SK-N-SH (cell line): ENCODE measurements at regions not wholly inside any gene's neighbourhood (a gene's known extent, or its start where the extent isn't known, plus 50 kb on each side); places are given as distances from the start of the nearest gene placed in this dataset.

ENCODE experiments used
- CTCF ChIA-PET: fragments of 300-600, 350-600 bp; formaldehyde crosslinking; extraction: SDS; loops from one replicate; lab custom pipeline; 2021; lab: Yijun Ruan, JAX
- POLR2A ChIA-PET: fragments of 350-600 bp; sonication (Branson Sonifier 250); formaldehyde crosslinking; extraction: SDS; loops from one replicate; lab custom pipeline; 2020; ENCODE audit warnings: antibody characterized with exemption, inconsistent platforms; lab: Yijun Ruan, JAX
- DNase-seq: peaks from one replicate; pipeline ENCODE4 v3.0.0; 2012
- H2AFZ ChIP-seq: fragments of 200-600 bp; sonication (generic); 2 replicates; pipeline ENCODE4 v1.8.1; 2016; ENCODE audit warnings: antibody characterized with exemption, mild to moderate bottlenecking, low read depth
- H3F3A ChIP-seq: fragments of 200-600 bp; sonication (generic); replicated peaks from 2 replicates; pipeline ENCODE3; 2016; ENCODE audit warnings: antibody characterized with exemption, mild to moderate bottlenecking; ENCODE audit not compliant: insufficient read depth
- H3K27ac ChIP-seq, 2 experiments: fragments of 200-500 bp in 1 of 2; fragments of 200-600 bp in 1 of 2; sonication (Bioruptor generic) in 1 of 2; sonication (generic), shearing (Covaris generic) in 1 of 2; 2 replicates each; pipeline versions ENCODE4 v1.5.1 to v1.6.1; 2014 to 2016; ENCODE audit warnings: low read depth in 2 of 2, inconsistent platforms in 1 of 2, low read length in 1 of 2, mild to moderate bottlenecking in 1 of 2, mixed read lengths in 1 of 2
- H3K27me3 ChIP-seq: fragments of 200-600 bp; sonication (generic), shearing (Covaris generic); 2 replicates; pipeline ENCODE4 v1.6.1; 2016; ENCODE audit warnings: mixed run types; ENCODE audit not compliant: insufficient read depth
- H3K36me3 ChIP-seq, 2 experiments: fragments of 200-500 bp in 1 of 2; fragments of 200-600 bp in 1 of 2; sonication (Bioruptor generic) in 1 of 2; sonication (generic) in 1 of 2; replicated peaks in 1 of 2; 2 replicates each; pipeline versions ENCODE3 to v1.5.1; 2014 to 2016; ENCODE audit warnings: low read length in 1 of 2, mild to moderate bottlenecking in 1 of 2; ENCODE audit not compliant: insufficient read depth in 2 of 2, control insufficient read depth in 1 of 2
- H3K4me1 ChIP-seq, 2 experiments: fragments of 200-500 bp in 1 of 2; fragments of 200-600 bp in 1 of 2; sonication (Bioruptor generic) in 1 of 2; sonication (generic), shearing (Covaris generic) in 1 of 2; 2 replicates each; pipeline versions ENCODE4 v1.5.1 to v1.6.1; 2014 to 2016; ENCODE audit warnings: low read depth in 1 of 2, low read length in 1 of 2, mixed run types in 1 of 2; ENCODE audit not compliant: insufficient read depth in 2 of 2, control insufficient read depth in 1 of 2
- H3K4me2 ChIP-seq: fragments of 200-600 bp; sonication (generic), shearing (Covaris generic); 2 replicates; pipeline ENCODE4 v1.6.1; 2017; ENCODE audit warnings: mixed run types
- H3K4me3 ChIP-seq, 2 experiments: fragments of 200-500 bp in 1 of 2; fragments of 200-600 bp in 1 of 2; sonication (Bioruptor generic) in 1 of 2; sonication (generic), shearing (Covaris generic) in 1 of 2; 2 replicates each; pipeline versions ENCODE4 v1.5.1 to v1.8.1; 2014 to 2016; ENCODE audit warnings: low read depth in 2 of 2, inconsistent platforms in 1 of 2, low read length in 1 of 2, mild to moderate bottlenecking in 1 of 2, mixed read lengths in 1 of 2, moderate library complexity in 1 of 2
- H3K79me2 ChIP-seq: fragments of 200-600 bp; sonication (generic); 2 replicates; pipeline ENCODE4 v1.8.1; 2017; ENCODE audit warnings: mild to moderate bottlenecking; ENCODE audit not compliant: insufficient read depth
- H3K9ac ChIP-seq: fragments of 200-600 bp; sonication (generic); 2 replicates; pipeline ENCODE4 v1.6.1; 2017; ENCODE audit warnings: mixed run types
- H3K9me2 ChIP-seq: fragments of 200-600 bp; sonication (generic); 2 replicates; pipeline ENCODE4 v1.6.1; 2017; ENCODE audit warnings: mixed run types
- H3K9me3 ChIP-seq: fragments of 200-600 bp; sonication (generic); 2 replicates; pipeline ENCODE4 v1.6.1; 2017; ENCODE audit warnings: mixed run types, mild to moderate bottlenecking, moderate library complexity
- H4K20me1 ChIP-seq: fragments of 200-600 bp; sonication (generic); 2 replicates; pipeline ENCODE4 v1.6.1; 2017; ENCODE audit warnings: mild to moderate bottlenecking, mixed run types; ENCODE audit not compliant: insufficient read depth
- ELF1 ChIP-seq: IDR thresholded peaks from 2 replicates; pipeline ENCODE4 v1.4.0; 2012
- EP300 ChIP-seq, 2 experiments: IDR thresholded peaks; 2 replicates each; pipeline versions ENCODE4 v1.4.0 to v1.6.1; 2012; ENCODE audit warnings: borderline replicate concordance in 1 of 2, low read depth in 1 of 2, low read length in 1 of 2
- FOSL2 ChIP-seq: IDR thresholded peaks from 2 replicates; pipeline ENCODE4 v1.4.0; 2012; ENCODE audit warnings: low read depth, mild to moderate bottlenecking, moderate library complexity, borderline replicate concordance
- FOXM1 ChIP-seq: IDR thresholded peaks from 2 replicates; pipeline ENCODE4 v1.4.0; 2012; ENCODE audit warnings: low read depth, mild to moderate bottlenecking
- GABPA ChIP-seq: IDR thresholded peaks from 2 replicates; pipeline ENCODE4 v1.4.0; 2012; ENCODE audit warnings: low read depth, mild to moderate bottlenecking
- GATA2 ChIP-seq: sonication (generic); formaldehyde crosslinking; IDR thresholded peaks from 2 replicates; pipeline ENCODE4 v1.5.0; 2020; ENCODE audit warnings: mild to moderate bottlenecking, missing genetic modification reagents
- MEF2A ChIP-seq: IDR thresholded peaks from 2 replicates; pipeline ENCODE4 v1.4.0; 2012; ENCODE audit warnings: low read depth, borderline replicate concordance
- MXI1 ChIP-seq: IDR thresholded peaks from 2 replicates; pipeline ENCODE4 v1.6.1; 2012; ENCODE audit warnings: mild to moderate bottlenecking, low read depth, low read length, improper control_type of control experiment
- NFIC ChIP-seq: IDR thresholded peaks from 2 replicates; pipeline ENCODE4 v1.4.0; 2012; ENCODE audit warnings: borderline replicate concordance
- NRF1 ChIP-seq: IDR thresholded peaks from 2 replicates; pipeline ENCODE4 v1.6.1; 2012; ENCODE audit warnings: low read depth, mild to moderate bottlenecking, low read length
- RAD21 ChIP-seq: IDR thresholded peaks from 2 replicates; pipeline ENCODE4 v1.6.1; 2012; ENCODE audit warnings: mild to moderate bottlenecking, low read length
- RCOR1 ChIP-seq: fragments of 150-350 bp; IDR thresholded peaks from 2 replicates; pipeline ENCODE4 v1.6.1; 2017; ENCODE audit warnings: antibody characterized with exemption, low read length
- SIN3A ChIP-seq: IDR thresholded peaks from 2 replicates; pipeline ENCODE4 v1.6.1; 2012; ENCODE audit warnings: low read depth, mild to moderate bottlenecking, low read length, moderate library complexity, borderline replicate concordance
- SMC3 ChIP-seq: IDR thresholded peaks from 2 replicates; pipeline ENCODE4 v1.6.1; 2012; ENCODE audit warnings: low read depth, low read length, improper control_type of control experiment
- TAF1 ChIP-seq: IDR thresholded peaks from 2 replicates; pipeline ENCODE4 v1.6.1; 2012; ENCODE audit warnings: low read depth, mild to moderate bottlenecking, low read length, moderate library complexity, borderline replicate concordance
- WGBS: methylation state at CpG from one replicate; pipeline ENCODE4 v1.1.6; 2017; ENCODE audit warnings: low lambda C conversion rate; 5-methylcytosine and 5-hydroxymethylcytosine counted together
- TF ChIP-seq, protein P1 (sequence below): IDR thresholded peaks from 2 replicates; pipeline ENCODE4 v1.4.0; 2012; ENCODE audit warnings: low read depth, borderline replicate concordance
- TF ChIP-seq, protein P2 (sequence below): IDR thresholded peaks from 2 replicates; pipeline ENCODE4 v1.4.0; 2012; ENCODE audit warnings: low read depth, borderline replicate concordance
- TF ChIP-seq, protein P3 (sequence below): IDR thresholded peaks from 2 replicates; pipeline ENCODE4 v1.4.0; 2012; ENCODE audit warnings: low read depth
- TF ChIP-seq, protein P4 (sequence below): fragments of 150-350 bp; IDR thresholded peaks from 2 replicates; pipeline ENCODE4 v1.6.1; 2017; ENCODE audit warnings: antibody characterized with exemption, low read length, low read depth, borderline replicate concordance

DNA sequence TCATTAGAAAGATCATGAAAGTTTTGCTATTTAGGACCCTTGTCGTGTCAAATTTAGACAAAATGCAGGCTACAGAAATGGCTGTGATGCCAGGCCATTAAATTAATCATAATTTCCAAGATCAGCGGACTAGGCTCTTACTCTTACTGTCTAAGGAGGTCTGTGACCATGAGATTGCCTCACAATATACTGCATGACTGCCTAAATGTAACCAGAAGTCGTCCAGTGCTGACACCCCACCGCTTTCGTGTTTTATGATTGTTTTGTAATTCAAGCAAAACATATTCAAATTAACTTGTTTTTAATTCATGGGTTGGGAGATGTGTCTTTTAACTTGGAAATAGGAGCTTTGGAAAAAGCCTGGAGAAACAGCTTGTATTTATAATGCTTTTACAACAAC is 947.5 kb downstream of the BRINP3 start:
- no peaks in the 10 kb centered on the region for H3F3A ChIP-seq
- H3K36me3 ChIP-seq = no peaks in the 10 kb centered on the region
- H3K9me2 ChIP-seq = no peaks in the 10 kb centered on the region
- ChIA-PET CTCF (interaction anchor here (0.7 kb wide), 1 partner anchor 16 kb away, joined by 3 read pairs; no protein-coding TSS in a partner anchor), POLR2A (no interaction called here)
- no peak overlapping the region; a peak in 1 of 4 replicates for H3K27ac ChIP-seq
- no peaks in the 10 kb centered on the region for H3K27me3 ChIP-seq
- no peak overlapping the region for H3K4me2 ChIP-seq
- TF ChIP-seq ELF1 (no peak), SMC3 (no peak), SIN3A (no peak), GATA2 (CRISPR knock-in tag) (no peak), RAD21 (no peak), NRF1 (no peak), NFIC (no peak), FOXM1 (no peak), GABPA (no peak), EP300 (IDR thresholded peaks at IDR 0.05; ENCODE audit: borderline replicate concordance in 1 of 2, low read depth in 1 of 2, low read length in 1 of 2) (no peak), FOSL2 (no peak), MEF2A (no peak), RCOR1 (no peak), MXI1 (no peak), TAF1 (no peak)
- TF ChIP-seq, protein P1, sequence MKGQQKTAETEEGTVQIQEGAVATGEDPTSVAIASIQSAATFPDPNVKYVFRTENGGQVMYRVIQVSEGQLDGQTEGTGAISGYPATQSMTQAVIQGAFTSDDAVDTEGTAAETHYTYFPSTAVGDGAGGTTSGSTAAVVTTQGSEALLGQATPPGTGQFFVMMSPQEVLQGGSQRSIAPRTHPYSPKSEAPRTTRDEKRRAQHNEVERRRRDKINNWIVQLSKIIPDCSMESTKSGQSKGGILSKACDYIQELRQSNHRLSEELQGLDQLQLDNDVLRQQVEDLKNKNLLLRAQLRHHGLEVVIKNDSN = no peak
- TF ChIP-seq, protein P2, sequence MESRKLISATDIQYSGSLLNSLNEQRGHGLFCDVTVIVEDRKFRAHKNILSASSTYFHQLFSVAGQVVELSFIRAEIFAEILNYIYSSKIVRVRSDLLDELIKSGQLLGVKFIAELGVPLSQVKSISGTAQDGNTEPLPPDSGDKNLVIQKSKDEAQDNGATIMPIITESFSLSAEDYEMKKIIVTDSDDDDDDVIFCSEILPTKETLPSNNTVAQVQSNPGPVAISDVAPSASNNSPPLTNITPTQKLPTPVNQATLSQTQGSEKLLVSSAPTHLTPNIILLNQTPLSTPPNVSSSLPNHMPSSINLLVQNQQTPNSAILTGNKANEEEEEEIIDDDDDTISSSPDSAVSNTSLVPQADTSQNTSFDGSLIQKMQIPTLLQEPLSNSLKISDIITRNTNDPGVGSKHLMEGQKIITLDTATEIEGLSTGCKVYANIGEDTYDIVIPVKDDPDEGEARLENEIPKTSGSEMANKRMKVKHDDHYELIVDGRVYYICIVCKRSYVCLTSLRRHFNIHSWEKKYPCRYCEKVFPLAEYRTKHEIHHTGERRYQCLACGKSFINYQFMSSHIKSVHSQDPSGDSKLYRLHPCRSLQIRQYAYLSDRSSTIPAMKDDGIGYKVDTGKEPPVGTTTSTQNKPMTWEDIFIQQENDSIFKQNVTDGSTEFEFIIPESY = no peak
- TF ChIP-seq, protein P3, sequence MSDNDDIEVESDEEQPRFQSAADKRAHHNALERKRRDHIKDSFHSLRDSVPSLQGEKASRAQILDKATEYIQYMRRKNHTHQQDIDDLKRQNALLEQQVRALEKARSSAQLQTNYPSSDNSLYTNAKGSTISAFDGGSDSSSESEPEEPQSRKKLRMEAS = no peak
- TF ChIP-seq, protein P4, sequence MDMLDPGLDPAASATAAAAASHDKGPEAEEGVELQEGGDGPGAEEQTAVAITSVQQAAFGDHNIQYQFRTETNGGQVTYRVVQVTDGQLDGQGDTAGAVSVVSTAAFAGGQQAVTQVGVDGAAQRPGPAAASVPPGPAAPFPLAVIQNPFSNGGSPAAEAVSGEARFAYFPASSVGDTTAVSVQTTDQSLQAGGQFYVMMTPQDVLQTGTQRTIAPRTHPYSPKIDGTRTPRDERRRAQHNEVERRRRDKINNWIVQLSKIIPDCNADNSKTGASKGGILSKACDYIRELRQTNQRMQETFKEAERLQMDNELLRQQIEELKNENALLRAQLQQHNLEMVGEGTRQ = no peak
- H3K4me1 ChIP-seq = peaks cover 0 to 3% of the 10 kb centered on the region in 2 experiments; a peak in 2 of 4 replicates
- no peak overlapping the region for H2AFZ ChIP-seq
- H3K79me2 ChIP-seq = no peaks in the 10 kb centered on the region
- H3K9me3 ChIP-seq = no peaks in the 10 kb centered on the region
- H3K4me3 ChIP-seq = no peak overlapping the region
- H3K9ac ChIP-seq = no peak overlapping the region
- H4K20me1 ChIP-seq = no peaks in the 10 kb centered on the region
- no peak for DNase-seq
- WGBS = 79% methylated on average over 5 of the region's 5 CpGs
